ENCODE measurements at regions not wholly inside any gene's neighbourhood (a gene's known extent, or its start where the extent isn't known, plus 50 kb on each side); places are given as distances from the start of the nearest gene placed in this dataset.
A peak's percentile ranks its signal among the peaks of the same experiment; 100 is the strongest.

GRCh38 chr20:4083098-4083865 is 65.3 kb upstream of the SMOX start (continued):
- TF ChIP-seq HOXA7 (CRISPR knock-in tag; IDR thresholded peaks at IDR 0.05; ENCODE audit: borderline replicate concordance): no peak
- TF ChIP-seq, protein P1, sequence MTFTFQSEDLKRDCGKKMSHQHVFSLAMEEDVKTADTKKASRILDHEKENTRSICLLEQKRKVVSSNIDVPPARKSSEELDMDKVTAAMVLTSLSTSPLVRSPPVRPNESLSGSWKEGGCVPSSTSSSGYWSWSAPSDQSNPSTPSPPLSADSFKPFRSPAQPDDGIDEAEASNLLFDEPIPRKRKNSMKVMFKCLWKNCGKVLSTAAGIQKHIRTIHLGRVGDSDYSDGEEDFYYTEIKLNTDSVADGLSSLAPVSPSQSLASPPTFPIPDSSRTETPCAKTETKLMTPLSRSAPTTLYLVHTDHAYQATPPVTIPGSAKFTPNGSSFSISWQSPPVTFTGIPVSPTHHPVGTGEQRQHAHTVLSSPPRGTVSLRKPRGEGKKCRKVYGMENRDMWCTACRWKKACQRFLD (tag by site-specific recombination; IDR thresholded peaks at IDR 0.05): no peak
- TF ChIP-seq, protein P2, sequence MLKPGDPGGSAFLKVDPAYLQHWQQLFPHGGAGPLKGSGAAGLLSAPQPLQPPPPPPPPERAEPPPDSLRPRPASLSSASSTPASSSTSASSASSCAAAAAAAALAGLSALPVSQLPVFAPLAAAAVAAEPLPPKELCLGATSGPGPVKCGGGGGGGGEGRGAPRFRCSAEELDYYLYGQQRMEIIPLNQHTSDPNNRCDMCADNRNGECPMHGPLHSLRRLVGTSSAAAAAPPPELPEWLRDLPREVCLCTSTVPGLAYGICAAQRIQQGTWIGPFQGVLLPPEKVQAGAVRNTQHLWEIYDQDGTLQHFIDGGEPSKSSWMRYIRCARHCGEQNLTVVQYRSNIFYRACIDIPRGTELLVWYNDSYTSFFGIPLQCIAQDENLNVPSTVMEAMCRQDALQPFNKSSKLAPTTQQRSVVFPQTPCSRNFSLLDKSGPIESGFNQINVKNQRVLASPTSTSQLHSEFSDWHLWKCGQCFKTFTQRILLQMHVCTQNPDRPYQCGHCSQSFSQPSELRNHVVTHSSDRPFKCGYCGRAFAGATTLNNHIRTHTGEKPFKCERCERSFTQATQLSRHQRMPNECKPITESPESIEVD (tag by site-specific recombination; IDR thresholded peaks at IDR 0.05): no peak

- TF ChIP-seq ZNF664 (tag by site-specific recombination; IDR thresholded peaks at IDR 0.05): peak; percentile 17; the same call in 1 of the 2 replicates
- no peak for TF ChIP-seq ZNF335 (tag by site-specific recombination; conservative IDR thresholded peaks at IDR 0.05)
- Histone ChIP-seq H3K9me3 (ENCODE audit: control insufficient read depth, insufficient read depth, low read depth, low read length) (no peaks in the 10 kb centered on the region), H3K27ac (ENCODE audit: extremely low read depth, low read depth, low read length) (no peak overlapping the region), H3K4me1 (ENCODE audit: control insufficient read depth, insufficient read depth, low read length) (peaks cover 4% of the 10 kb centered on the region; the same call in 1 of the 2 replicates), H3K36me3 (ENCODE audit: control insufficient read depth in 2 of 2, insufficient read depth in 1 of 2, low read length in 2 of 2) (no peaks in the 10 kb centered on the region), H3K4me3 (ENCODE audit: low read depth, low read length) (no peak overlapping the region)
- CTCF ChIA-PET: interaction anchor here (0.6 to 4.0 kb wide), 6 partner anchors 10 to 797 kb away, joined by 3 to 36 read pairs (median 3); partner anchors contain the start of gene RNF24
- POLR2A ChIA-PET: no interaction called here
Observed at GRCh38 chr20:4082406-4083097, 66.1 kb upstream of the SMOX start.

GRCh38 chr20:4081421-4081820 is 66.1 kb upstream of the RNF24 start:
- no peak overlapping the region for H3K27ac ChIP-seq (ENCODE audit: extremely low read depth, low read depth, low read length)
- no peak for TF ChIP-seq ELK4 (IDR thresholded peaks at IDR 0.05; ENCODE audit: borderline replicate concordance, low read depth, low read length)
- TF ChIP-seq MEIS1 (CRISPR knock-in tag; IDR thresholded peaks at IDR 0.05; ENCODE audit: borderline replicate concordance): no peak
- TF ChIP-seq GFI1B (tag by site-specific recombination; IDR thresholded peaks at IDR 0.05): no peak
- TF ChIP-seq OVOL3 (tag by site-specific recombination; IDR thresholded peaks at IDR 0.05): no peak
- no peak for TF ChIP-seq ZSCAN30 (tag by site-specific recombination; IDR thresholded peaks at IDR 0.05)
- no peak for TF ChIP-seq ZNF398 (tag by site-specific recombination; IDR thresholded peaks at IDR 0.05)
- no peak for TF ChIP-seq ZNF555 (tag by site-specific recombination; conservative IDR thresholded peaks at IDR 0.05)
- TF ChIP-seq ZNF174 (tag by site-specific recombination; IDR thresholded peaks at IDR 0.05): no peak
- ChIA-PET POLR2A (no interaction called here), CTCF (interaction anchor here (0.7 to 2.3 kb wide), 3 partner anchors 10 to 185 kb away, joined by 3 to 11 read pairs (median 3); no protein-coding TSS in a partner anchor)
- H3K4me3 ChIP-seq (ENCODE audit: low read depth, low read length): no peak overlapping the region
- H3K9me3 ChIP-seq (ENCODE audit: control insufficient read depth, insufficient read depth, low read depth, low read length): no peaks in the 10 kb centered on the region
- H3K4me1 ChIP-seq (ENCODE audit: control insufficient read depth, insufficient read depth, low read length): peaks cover 4% of the 10 kb centered on the region; the same call in 1 of the 2 replicates
- no peaks in the 10 kb centered on the region for H3K36me3 ChIP-seq (ENCODE audit: control insufficient read depth in 2 of 2, insufficient read depth in 1 of 2, low read length in 2 of 2)

Measured in HEK293 (cell line).